ENCODE measurements at regions not wholly inside any gene's neighbourhood (a gene's known extent, or its start where the extent isn't known, plus 50 kb on each side); places are given as distances from the start of the nearest gene placed in this dataset.

- DNase-seq, result no peak
Measured at GRCh38 chr6:104613416-104614001, 246.2 kb downstream of the HACE1 start.

- DNase-seq, result no peak
Measured at GRCh38 chr6:104612541-104612940, 247.2 kb downstream of the HACE1 start.

DNA sequence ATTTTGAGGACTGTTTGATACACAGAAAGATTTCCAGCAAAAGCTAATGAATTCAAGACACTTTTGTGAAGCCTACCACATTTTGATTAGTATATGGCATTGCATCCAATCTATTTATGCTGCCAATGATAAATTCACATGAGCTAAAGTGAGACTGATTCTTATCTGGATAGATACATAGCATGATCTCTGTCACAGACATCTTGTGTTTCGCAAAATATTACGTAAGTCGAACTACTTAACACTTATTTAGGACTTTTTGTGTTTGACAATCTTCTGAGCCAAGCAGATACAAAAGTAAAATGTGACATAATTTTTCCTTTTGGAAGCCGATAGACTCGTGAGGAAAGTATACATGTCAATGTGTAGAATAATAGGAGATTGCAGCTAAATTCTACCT lies 251.6 kb downstream of the HACE1 start:
- no peak for DNase-seq

GRCh38 chr6:104607501-104607900 lies 252.2 kb downstream of the HACE1 start:
- no peak for DNase-seq

DNA sequence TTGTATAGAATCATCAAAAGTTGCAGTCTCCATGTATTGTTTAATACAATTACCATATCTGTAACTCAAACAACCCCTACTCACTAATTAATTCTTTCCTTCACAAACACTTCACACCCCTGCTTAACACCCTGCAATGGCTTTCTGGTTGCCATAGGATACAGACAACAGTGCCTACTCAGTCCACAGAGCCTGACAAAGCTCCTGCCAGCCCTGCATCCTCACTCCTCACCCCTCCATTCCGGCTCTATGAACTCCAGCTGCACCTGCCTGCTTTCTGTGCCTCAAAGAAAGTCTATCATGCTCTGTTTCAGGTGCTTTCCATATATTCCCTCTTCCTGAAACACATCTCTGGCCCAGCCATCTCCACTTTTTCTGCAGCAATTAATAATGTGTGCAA lies 253.4 kb downstream of the HACE1 start:
- DNase-seq, result no peak

DNA sequence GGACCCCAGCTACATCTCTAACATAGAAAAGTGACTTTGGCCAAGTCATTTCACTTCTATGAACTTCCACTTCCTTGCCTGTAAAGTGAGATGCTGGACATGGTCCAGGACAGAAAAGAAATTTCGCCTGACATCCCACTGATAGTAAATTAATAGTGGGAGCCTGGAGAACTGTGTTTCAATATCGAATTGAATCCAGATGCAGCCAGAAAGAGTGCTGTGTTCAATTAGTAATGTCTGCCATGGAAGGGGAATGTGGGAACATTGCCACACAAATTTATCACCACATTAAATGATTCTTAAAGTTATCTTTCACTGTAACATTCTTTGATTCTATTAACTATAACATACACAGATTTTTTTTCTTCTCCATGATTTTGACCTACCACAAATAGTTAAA lies 255.0 kb downstream of the HACE1 start:
- no peak for DNase-seq

DNA sequence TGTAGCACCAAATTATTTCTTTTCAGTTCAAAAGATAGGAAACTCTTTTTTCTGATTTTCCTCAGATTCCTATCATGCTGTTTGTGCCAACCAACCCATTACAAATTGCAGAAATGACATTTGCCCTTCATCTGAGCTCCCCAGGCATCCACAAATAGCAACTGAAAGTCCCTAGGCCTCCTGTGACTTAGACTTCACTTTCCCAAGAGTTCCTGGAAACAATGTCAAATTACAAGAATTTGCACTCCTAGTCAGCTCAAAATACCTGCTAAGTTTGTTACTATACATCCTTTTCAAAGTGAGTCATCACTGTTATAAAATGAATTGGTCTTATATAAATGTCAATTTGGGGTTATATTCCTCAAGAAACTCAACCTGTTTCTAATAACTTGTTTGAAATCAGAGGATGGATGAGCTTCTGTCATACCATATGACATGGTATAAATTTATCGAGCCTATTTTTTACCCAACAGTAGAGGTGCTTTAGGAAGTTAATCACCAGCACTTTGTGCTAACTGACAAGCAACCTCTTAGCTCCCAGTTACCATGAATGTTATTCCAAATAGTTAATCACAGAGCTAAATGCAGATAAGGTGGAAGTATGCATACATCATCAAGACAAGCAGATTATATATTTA lies 256.5 kb downstream of the HACE1 start:
- no peak for DNase-seq

DNA sequence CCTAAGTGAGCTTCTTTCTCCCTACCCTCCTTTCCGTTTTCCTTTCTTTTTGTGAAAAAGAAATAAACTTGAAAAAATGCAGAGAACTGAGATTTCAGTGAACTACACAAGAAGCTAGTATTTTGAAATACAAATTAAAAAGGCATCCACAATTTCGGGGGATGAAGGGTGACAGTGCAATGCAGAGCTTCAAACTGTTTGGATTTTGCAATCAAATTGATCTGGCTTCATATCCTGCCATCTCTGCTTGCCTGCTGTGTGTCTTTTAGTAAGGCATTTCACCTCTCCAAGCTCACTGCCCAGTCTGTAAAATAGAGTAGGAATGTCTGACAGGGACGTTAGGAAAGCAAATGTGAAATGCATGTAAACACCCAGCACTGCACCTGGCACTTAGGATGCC lies 258.0 kb downstream of the HACE1 start:
- no peak for DNase-seq

DNA sequence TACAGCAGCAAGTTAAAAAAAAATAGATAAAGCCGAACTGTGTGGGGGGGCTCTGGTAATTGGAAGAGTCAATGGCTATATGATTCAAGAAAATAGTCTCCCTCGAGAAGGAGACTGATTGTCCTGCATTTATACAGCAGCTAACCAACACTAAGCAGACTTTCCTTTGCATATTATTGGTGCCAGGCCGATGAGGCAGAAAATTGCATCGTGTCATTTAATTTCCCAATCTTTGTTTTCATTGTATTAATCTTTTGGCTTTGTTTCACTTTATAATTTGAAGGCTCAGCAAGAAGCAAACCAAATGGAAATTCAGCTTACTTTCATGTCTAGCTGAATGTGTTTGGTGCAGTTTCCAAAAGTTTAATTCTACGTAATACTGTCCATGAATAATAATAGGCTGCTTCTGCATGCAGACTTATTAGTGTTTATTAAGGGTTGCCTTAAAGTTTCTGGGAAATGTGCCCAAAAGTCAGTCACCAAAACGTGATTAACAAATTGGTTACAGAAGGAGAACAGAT lies 258.5 kb downstream of the HACE1 start:
- no peak for DNase-seq

GRCh38 chr6:104600639-104600931 lies 259.1 kb downstream of the HACE1 start:
- no peak for DNase-seq

- DNase-seq, result no peak
Measured at GRCh38 chr6:104599821-104600638, 259.7 kb downstream of the HACE1 start.

DNA sequence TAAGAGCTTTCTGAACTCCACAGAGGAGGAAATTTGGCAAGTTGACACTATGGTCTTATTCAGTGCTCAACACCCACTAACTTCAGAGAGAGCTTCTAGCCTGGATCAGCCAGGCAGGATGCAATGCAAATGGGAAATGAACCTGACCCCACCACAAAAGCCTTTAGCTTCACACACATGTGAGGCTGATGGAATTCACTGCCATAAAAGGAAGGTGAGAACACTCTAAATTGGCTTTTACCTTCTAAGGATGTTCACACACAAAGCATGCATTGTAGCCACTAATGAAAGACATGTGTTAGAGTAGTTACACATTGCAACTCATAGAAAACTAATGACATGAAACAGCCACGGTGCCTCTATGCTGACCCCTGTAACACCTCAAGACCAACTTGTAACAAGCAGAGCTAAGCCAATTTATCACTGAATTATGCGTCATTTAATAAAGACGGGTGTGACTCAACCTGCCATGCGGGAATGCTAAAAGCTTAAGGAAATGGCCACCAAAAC lies 262.1 kb downstream of the HACE1 start:
- no peak for DNase-seq

DNA sequence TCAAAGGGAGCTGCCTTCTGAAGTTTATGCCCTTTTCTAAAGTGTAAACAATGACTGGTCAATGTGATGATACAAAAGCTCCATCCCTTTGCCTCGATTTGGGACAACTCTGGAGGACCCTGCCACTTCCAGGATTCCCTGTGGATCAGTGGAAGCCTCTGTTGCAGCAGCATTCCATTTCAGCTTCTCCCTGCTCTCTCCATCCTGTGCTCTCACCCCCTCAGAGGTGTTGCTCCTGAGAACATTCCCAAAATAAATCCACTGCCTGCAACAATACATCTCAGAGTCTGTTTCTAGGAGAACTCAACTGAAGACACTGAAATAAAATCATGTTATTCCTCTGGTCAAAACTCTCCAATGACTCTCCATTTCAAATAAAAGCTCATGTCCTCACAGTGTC lies 263.6 kb downstream of the HACE1 start:
- no peak for DNase-seq

DNA sequence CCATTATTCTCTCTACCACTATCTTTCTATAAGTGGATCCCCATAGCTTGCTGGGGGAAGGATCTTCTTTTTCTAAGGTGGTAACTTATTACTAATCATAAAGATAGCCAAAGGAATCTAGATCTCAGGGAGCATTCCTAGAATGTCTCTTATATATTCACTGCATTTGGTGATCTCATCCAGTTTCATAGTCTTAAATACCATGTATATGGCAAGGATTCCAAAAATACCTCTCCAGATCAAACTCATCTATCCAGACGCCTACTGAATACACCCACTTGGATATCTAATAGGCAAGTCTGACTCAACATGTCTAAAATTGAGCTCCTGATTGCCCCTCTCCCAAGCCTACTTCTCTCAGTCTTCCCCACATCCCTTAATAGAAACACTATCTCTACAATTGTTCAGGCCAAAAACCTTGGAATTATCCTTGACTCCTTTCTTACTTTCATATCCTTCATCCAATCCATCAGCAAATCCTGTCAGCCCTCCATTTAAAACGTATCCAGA lies 264.4 kb downstream of the HACE1 start:
- DNase-seq, result no peak

DNA sequence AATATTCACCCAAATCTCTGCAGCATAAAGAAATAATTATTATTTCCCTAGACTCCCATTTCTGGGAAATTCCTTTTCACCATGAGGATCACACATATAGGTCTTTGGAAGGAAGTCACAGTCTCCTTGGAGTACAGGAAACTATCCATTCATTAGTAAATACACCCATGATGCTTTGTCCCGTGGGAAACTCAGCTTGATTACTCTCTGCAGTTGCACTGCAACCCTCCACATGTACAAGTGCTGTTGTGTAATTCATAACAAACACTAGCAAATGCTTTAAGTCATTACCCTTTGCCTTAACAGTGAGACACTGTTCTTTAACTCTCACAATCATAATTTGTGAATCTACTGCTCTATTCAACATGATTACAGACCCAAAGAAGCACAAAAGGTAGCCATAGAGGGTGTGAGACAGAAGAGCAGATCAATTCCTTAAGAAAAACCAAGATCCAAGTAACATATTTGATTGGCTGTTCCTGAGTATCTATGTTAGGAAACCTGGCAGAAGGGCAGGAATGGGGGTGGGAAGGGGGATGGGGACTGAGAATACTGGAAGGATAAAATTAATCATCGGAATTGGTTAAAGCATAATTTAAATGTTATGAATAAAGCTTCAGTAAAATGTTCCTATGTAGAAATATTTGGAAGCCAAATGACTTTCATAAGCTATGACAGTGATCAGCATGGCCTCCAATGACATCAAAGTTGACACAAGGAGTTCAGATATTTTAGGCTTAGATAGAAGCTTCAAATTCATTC lies 268.0 kb downstream of the HACE1 start:
- no peak for DNase-seq

GRCh38 chr6:104589940-104590339 lies 269.8 kb downstream of the HACE1 start:
- DNase-seq, result no peak

DNA sequence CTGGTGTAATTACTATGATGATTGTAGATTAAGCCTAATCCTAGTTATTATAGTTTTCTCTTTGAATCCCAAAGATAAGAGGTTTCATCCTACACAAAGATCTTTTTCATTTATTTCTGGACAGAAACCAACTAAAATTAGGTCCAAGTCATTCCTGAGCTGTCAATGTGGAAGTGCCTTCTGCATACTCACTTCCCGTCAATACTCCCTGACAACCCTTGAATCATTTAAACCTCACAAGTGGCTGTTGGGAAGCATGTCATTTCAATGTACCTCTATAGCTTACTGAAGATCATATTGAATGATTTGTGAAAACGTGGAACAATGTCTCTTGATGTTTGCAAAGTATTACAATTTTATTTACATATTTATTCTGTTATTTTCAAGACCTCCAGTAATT lies 274.1 kb downstream of the HACE1 start:
- DNase-seq, result no peak

- no peak for DNase-seq
Measured at GRCh38 chr6:104580452-104580851, 279.3 kb downstream of the HACE1 start.

- DNase-seq, result no peak
Measured at GRCh38 chr6:104579310-104579863, 280.3 kb downstream of the HACE1 start.

GRCh38 chr6:104575536-104575935 lies 284.2 kb downstream of the HACE1 start:
- no peak for DNase-seq

DNA sequence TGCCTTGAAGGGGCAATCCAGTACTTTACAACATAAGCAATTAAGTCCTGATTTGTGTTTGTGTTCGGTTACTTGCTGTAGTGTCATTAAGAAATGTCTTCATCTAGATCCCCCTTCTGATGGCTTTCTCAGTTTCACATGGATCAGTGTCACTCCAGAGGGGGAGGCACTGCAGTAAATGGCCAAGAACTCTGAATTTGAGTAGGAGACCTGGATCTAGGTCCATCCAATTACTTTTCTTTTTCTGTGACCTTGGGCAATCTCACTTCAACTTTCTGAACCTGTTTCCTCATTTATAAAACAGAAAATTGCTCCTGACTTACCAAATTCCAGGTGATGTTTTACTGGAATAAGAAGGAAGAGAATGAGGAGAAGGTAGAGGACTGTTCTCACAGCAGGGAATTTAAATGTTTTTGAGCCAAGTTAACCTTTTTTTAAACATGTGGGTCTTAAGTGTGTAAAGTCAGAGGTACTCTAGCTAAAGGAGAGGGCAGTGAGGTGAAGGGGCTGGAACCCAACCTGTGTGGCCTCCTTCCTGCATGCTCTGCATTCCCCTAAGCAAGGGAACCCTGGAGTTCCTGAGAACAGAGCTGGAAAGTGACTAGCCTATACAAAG lies 285.5 kb downstream of the HACE1 start:
- no peak for DNase-seq

DNA sequence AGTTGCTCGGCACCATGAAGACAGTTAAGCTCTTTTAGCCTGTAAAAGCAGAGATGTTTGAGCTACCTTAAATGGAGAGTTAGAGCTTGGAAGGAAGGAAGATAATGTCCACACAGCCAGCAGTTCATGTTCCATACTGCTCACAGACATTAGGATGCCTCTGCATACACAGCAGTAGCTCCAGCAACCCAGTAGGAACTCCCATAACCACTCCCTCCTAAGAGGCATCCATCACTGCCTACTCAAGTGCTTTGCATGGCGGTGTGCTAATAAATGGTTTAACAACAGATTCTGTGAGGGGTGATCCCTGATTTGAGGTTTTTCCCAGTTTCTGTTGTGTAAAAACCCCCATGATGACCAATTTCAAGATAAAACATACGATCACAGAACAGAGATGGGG lies 286.4 kb downstream of the HACE1 start:
- no peak for DNase-seq

Measured in stimulated activated CD4-positive, alpha-beta T cell treated with anti-CD3 and anti-CD28 coated beads, Interleukin-4, amount 100 ng/mL, for 4 hours (primary cell).